KG1 (cell line): ENCODE measurements at regions not wholly inside any gene's neighbourhood (a gene's known extent, or its start where the extent isn't known, plus 50 kb on each side); places are given as distances from the start of the nearest gene placed in this dataset.

Experiments
- DNase-seq: peaks from one replicate; lab custom pipeline; 2025; lab: John Stamatoyannopoulos, UW

- DNase-seq: no peak
Measured at GRCh38 chr4:4735870-4736269, 123.6 kb upstream of the MSX1 start.

GRCh38 chr4:4735136-4735750 lies 124.2 kb upstream of the MSX1 start:
- no peak for DNase-seq

GRCh38 chr4:4734425-4734824 lies 125.0 kb upstream of the MSX1 start:
- no peak for DNase-seq

GRCh38 chr4:4733663-4734062 lies 125.8 kb upstream of the MSX1 start:
- DNase-seq: no peak

GRCh38 chr4:4730249-4730648 lies 129.2 kb upstream of the MSX1 start:
- no peak for DNase-seq

- no peak for DNase-seq
Measured at GRCh38 chr4:4729206-4729605, 130.3 kb upstream of the MSX1 start.

GRCh38 chr4:4727536-4727935 lies 131.9 kb upstream of the MSX1 start:
- DNase-seq: no peak

GRCh38 chr4:4726051-4726450 lies 133.4 kb upstream of the MSX1 start:
- DNase-seq: no peak

- no peak for DNase-seq
Measured at GRCh38 chr4:4724321-4724720, 135.1 kb upstream of the MSX1 start.

- DNase-seq: no peak
Measured at GRCh38 chr4:4721636-4722035, 137.8 kb upstream of the MSX1 start.

- no peak for DNase-seq
Measured at GRCh38 chr4:4720646-4721045, 138.8 kb upstream of the MSX1 start.

GRCh38 chr4:4719436-4719835 lies 140.0 kb upstream of the MSX1 start:
- DNase-seq: no peak

- DNase-seq: no peak
Measured at GRCh38 chr4:4717692-4718091, 141.8 kb upstream of the MSX1 start.

- no peak for DNase-seq
Measured at GRCh38 chr4:4714331-4714730, 145.1 kb upstream of the MSX1 start.

- DNase-seq: no peak
Measured at GRCh38 chr4:4712800-4713528, 146.5 kb upstream of the MSX1 start.

GRCh38 chr4:4711902-4712301 lies 147.6 kb upstream of the MSX1 start:
- no peak for DNase-seq

GRCh38 chr4:4709736-4710135 lies 149.7 kb upstream of the MSX1 start:
- DNase-seq: no peak

- DNase-seq: no peak
Measured at GRCh38 chr4:4704267-4704666, 155.2 kb upstream of the MSX1 start.

GRCh38 chr4:4697584-4697983 lies 155.7 kb upstream of the STX18 start:
- DNase-seq: no peak

GRCh38 chr4:4696530-4696929 lies 154.7 kb upstream of the STX18 start:
- no peak for DNase-seq

GRCh38 chr4:4695497-4695896 lies 153.6 kb upstream of the STX18 start:
- no peak for DNase-seq

- no peak for DNase-seq
Measured at GRCh38 chr4:4694827-4695226, 153.0 kb upstream of the STX18 start.

- no peak for DNase-seq
Measured at GRCh38 chr4:4694296-4694772, 152.5 kb upstream of the STX18 start.

- DNase-seq: no peak
Measured at GRCh38 chr4:4693755-4694295, 152.0 kb upstream of the STX18 start.
